H9 (cell line): ENCODE measurements at regions not wholly inside any gene's neighbourhood (a gene's known extent, or its start where the extent isn't known, plus 50 kb on each side); places are given as distances from the start of the nearest gene placed in this dataset.

Source experiments
- DNase-seq: peaks from one replicate; pipeline ENCODE4 v3.0.0-alpha.2; 2017
- H2AFZ ChIP-seq: one replicate; pipeline ENCODE4 v1.6.1; 2013; ENCODE audit warnings: mild to moderate bottlenecking, low read length, control low read depth, moderate library complexity
- H2AK5ac ChIP-seq: 2 replicates; pipeline ENCODE4 v1.6.1; 2013; ENCODE audit warnings: low read length, control low read depth, mixed read lengths; ENCODE audit not compliant: insufficient read length
- H2BK120ac ChIP-seq: one replicate; pipeline ENCODE4 v1.6.1; 2013; ENCODE audit warnings: low read depth, mild to moderate bottlenecking, low read length, control low read depth, inconsistent platforms; ENCODE audit not compliant: poor library complexity, severe bottlenecking
- H2BK12ac ChIP-seq: 2 replicates; pipeline ENCODE4 v1.6.1; 2013; ENCODE audit warnings: low read length, control low read depth, mixed read lengths, low read depth; ENCODE audit not compliant: insufficient read length
- H2BK15ac ChIP-seq: 2 replicates; pipeline ENCODE4 v1.6.1; 2013; ENCODE audit warnings: low read depth, low read length, control low read depth
- H2BK20ac ChIP-seq: one replicate; pipeline ENCODE4 v1.6.1; 2013; ENCODE audit warnings: low read depth, mild to moderate bottlenecking, low read length, control low read depth, inconsistent platforms; ENCODE audit not compliant: poor library complexity, severe bottlenecking
- H2BK5ac ChIP-seq: 2 replicates; pipeline ENCODE4 v1.6.1; 2013; ENCODE audit warnings: low read length, control low read depth, mixed read lengths; ENCODE audit not compliant: insufficient read length
- H3K14ac ChIP-seq: 2 replicates; pipeline ENCODE4 v1.6.1; 2013; ENCODE audit warnings: low read length, control low read depth; ENCODE audit not compliant: insufficient read depth
- H3K18ac ChIP-seq: 2 replicates; pipeline ENCODE4 v1.6.1; 2013; ENCODE audit warnings: low read depth, mild to moderate bottlenecking, mixed read lengths, low read length, control low read depth; ENCODE audit not compliant: insufficient read length
- H3K23ac ChIP-seq: 2 replicates; pipeline ENCODE4 v1.6.1; 2013; ENCODE audit warnings: low read length, control low read depth, mixed read lengths, low read depth; ENCODE audit not compliant: insufficient read length
- H3K23me2 ChIP-seq: 2 replicates; pipeline ENCODE4 v1.6.1; 2013; ENCODE audit warnings: low read depth, mild to moderate bottlenecking, mixed read lengths, low read length, control low read depth; ENCODE audit not compliant: insufficient read length, poor library complexity, severe bottlenecking
- H3K27ac ChIP-seq: 2 replicates; pipeline ENCODE4 v1.5.1; 2013; ENCODE audit warnings: low read length, control low read depth, mixed read lengths, low read depth; ENCODE audit not compliant: insufficient read length
- H3K27me3 ChIP-seq: 2 replicates; pipeline ENCODE4 v1.6.1; 2013; ENCODE audit warnings: low read length, control low read depth, inconsistent platforms; ENCODE audit not compliant: insufficient read depth
- H3K4ac ChIP-seq: 2 replicates; pipeline ENCODE4 v1.6.1; 2013; ENCODE audit warnings: low read depth, mild to moderate bottlenecking, control low read depth, inconsistent platforms, low read length, moderate library complexity
- H3K4me1 ChIP-seq: 2 replicates; pipeline ENCODE4 v1.6.1; 2013; ENCODE audit warnings: low read length, control low read depth, inconsistent platforms; ENCODE audit not compliant: insufficient read depth
- H3K4me2 ChIP-seq: 2 replicates; pipeline ENCODE4 v1.6.1; 2013; ENCODE audit warnings: low read length, control low read depth, mixed read lengths; ENCODE audit not compliant: insufficient read length, insufficient read depth
- H3K56ac ChIP-seq: 2 replicates; pipeline ENCODE4 v1.6.1; 2013; ENCODE audit warnings: low read depth, mild to moderate bottlenecking, mixed read lengths, low read length, control low read depth; ENCODE audit not compliant: insufficient read length
- H3K79me1 ChIP-seq: 2 replicates; pipeline ENCODE4 v1.6.1; 2013; ENCODE audit warnings: low read depth, mild to moderate bottlenecking, moderate library complexity, low read length, control low read depth, inconsistent platforms; ENCODE audit not compliant: insufficient read depth, poor library complexity, severe bottlenecking
- H3K79me2 ChIP-seq: 2 replicates; pipeline ENCODE4 v1.6.1; 2013; ENCODE audit warnings: low read length, control low read depth, inconsistent platforms; ENCODE audit not compliant: insufficient read depth
- H3K9ac ChIP-seq: 2 replicates; pipeline ENCODE4 v1.6.1; 2013; ENCODE audit warnings: low read length, control low read depth, mixed read lengths; ENCODE audit not compliant: insufficient read length; ENCODE audit errors: extremely low read depth
- H3K9me3 ChIP-seq: one replicate; pipeline ENCODE4 v1.6.1; 2013; ENCODE audit warnings: low read depth, low read length, inconsistent platforms; ENCODE audit not compliant: control insufficient read depth
- H3T11ph ChIP-seq: one replicate; pipeline ENCODE4 v1.6.1; 2013; ENCODE audit warnings: mild to moderate bottlenecking, low read length, control low read depth, inconsistent platforms
- H4K20me1 ChIP-seq: one replicate; pipeline ENCODE4 v1.6.1; 2013; ENCODE audit not compliant: control insufficient read depth, insufficient read length, insufficient read depth
- H4K5ac ChIP-seq: 2 replicates; pipeline ENCODE4 v1.6.1; 2013; ENCODE audit warnings: low read depth, mild to moderate bottlenecking, mixed read lengths, low read length, control low read depth; ENCODE audit not compliant: insufficient read length
- H4K8ac ChIP-seq: replicated peaks from 2 replicates; pipeline ENCODE4 v1.6.1; 2013; ENCODE audit warnings: low read length, control low read depth, mixed read lengths, low read depth; ENCODE audit not compliant: insufficient read length
- H4K91ac ChIP-seq: 2 replicates; pipeline ENCODE4 v1.6.1; 2013; ENCODE audit warnings: low read depth, mild to moderate bottlenecking, moderate library complexity, mixed read lengths, low read length, control low read depth; ENCODE audit not compliant: insufficient read length
- H3K27ac Mint-ChIP-seq, 3 experiments: 2 replicates in 2 of 3; 3 replicates in 1 of 3; pipeline ENCODE4 v1.8.0; 2020 to 2021; ENCODE audit warnings: mixed read lengths in 3 of 3, mild to moderate bottlenecking in 1 of 3, moderate library complexity in 1 of 3
- H3K27me3 Mint-ChIP-seq: 2 replicates; pipeline ENCODE4 v1.8.0; 2021; ENCODE audit warnings: low read depth, mild to moderate bottlenecking, moderate library complexity, mixed read lengths
- H3K36me3 Mint-ChIP-seq, 3 experiments: 2 replicates in 2 of 3; 3 replicates in 1 of 3; pipeline ENCODE4 v1.8.0; 2020 to 2021; ENCODE audit warnings: low read depth in 3 of 3, mixed read lengths in 3 of 3; ENCODE audit not compliant: insufficient read depth in 1 of 3
- H3K4me1 Mint-ChIP-seq, 2 experiments: 2 replicates each; pipeline ENCODE4 v1.8.0; 2020; ENCODE audit warnings: mixed read lengths in 2 of 2
- H3K4me3 Mint-ChIP-seq, 2 experiments: 2 replicates in 1 of 2; 3 replicates in 1 of 2; pipeline ENCODE4 v1.8.0; 2020 to 2021; ENCODE audit warnings: mild to moderate bottlenecking in 2 of 2, mixed read lengths in 2 of 2, moderate library complexity in 1 of 2
- H3K9me3 Mint-ChIP-seq, 2 experiments: 2 replicates in 1 of 2; 3 replicates in 1 of 2; pipeline ENCODE4 v1.8.0; 2020; ENCODE audit warnings: mild to moderate bottlenecking in 2 of 2, mixed read lengths in 2 of 2, moderate library complexity in 1 of 2
- WGBS: extraction: QIAGEN DNeasy Blood & Tissue Kit; methylation state at CpG from one replicate; pipeline ENCODE4 v1.1.7; 2013; ENCODE audit warnings: missing lambda C conversion rate, low lambda C conversion rate, mixed read lengths; ENCODE audit not compliant: insufficient read length; ENCODE audit errors: extremely low coverage; 5-methylcytosine and 5-hydroxymethylcytosine counted together
- TF ChIP-seq, protein P1 (sequence below): fragments of 200-600 bp; sonication (generic); conservative IDR thresholded peaks from 3 replicates; pipeline ENCODE4 v1.8.0; 2021; ENCODE audit warnings: antibody characterized with exemption, mild to moderate bottlenecking

DNA sequence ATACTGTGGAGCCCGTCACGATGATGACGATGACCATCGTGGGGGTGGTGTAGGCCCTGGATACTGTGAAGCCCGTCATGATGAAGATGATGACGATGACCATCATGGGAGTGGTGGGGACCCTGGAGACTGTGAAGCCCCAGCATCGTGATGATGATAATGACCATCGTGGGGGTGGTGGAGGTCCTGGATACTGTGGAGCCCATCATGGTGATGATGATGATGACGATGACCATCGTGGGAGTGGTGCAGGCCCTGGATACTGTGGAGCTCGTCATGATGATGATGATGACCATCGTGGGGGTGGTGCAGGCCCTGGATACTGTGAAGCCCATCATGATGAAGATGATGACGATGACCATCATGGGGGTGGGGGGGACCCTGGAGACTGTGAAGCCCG is 81.0 kb upstream of the SALL3 start:
- H3K79me1 ChIP-seq: no peaks in the 10 kb centered on the region
- H4K91ac ChIP-seq: no peak overlapping the region
- no peak overlapping the region for H3K4ac ChIP-seq
- H4K20me1 ChIP-seq: no peaks in the 10 kb centered on the region
- H3K36me3 Mint-ChIP-seq: peaks cover 3 to 11% (median 5%) of the 10 kb centered on the region in 3 experiments; a peak in 6 of 7 replicates
- H3K23ac ChIP-seq: no peak overlapping the region
- DNase-seq: no peak
- H3K4me1 Mint-ChIP-seq: peaks cover 20 to 22% of the 10 kb centered on the region in 2 experiments
- no peak overlapping the region for H4K8ac ChIP-seq
- no peak overlapping the region for H2BK120ac ChIP-seq
- H2BK15ac ChIP-seq: no peak overlapping the region
- no peak overlapping the region for H3K4me2 ChIP-seq
- H3K18ac ChIP-seq: no peak overlapping the region
- no peak overlapping the region for H2BK12ac ChIP-seq
- TF ChIP-seq, protein P1, sequence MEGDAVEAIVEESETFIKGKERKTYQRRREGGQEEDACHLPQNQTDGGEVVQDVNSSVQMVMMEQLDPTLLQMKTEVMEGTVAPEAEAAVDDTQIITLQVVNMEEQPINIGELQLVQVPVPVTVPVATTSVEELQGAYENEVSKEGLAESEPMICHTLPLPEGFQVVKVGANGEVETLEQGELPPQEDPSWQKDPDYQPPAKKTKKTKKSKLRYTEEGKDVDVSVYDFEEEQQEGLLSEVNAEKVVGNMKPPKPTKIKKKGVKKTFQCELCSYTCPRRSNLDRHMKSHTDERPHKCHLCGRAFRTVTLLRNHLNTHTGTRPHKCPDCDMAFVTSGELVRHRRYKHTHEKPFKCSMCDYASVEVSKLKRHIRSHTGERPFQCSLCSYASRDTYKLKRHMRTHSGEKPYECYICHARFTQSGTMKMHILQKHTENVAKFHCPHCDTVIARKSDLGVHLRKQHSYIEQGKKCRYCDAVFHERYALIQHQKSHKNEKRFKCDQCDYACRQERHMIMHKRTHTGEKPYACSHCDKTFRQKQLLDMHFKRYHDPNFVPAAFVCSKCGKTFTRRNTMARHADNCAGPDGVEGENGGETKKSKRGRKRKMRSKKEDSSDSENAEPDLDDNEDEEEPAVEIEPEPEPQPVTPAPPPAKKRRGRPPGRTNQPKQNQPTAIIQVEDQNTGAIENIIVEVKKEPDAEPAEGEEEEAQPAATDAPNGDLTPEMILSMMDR: no peak
- H3K56ac ChIP-seq: no peak overlapping the region
- H3K4me1 ChIP-seq: peaks cover 2% of the 10 kb centered on the region
- H2AFZ ChIP-seq: no peak overlapping the region
- no peak overlapping the region for H3K4me3 Mint-ChIP-seq
- no peaks in the 10 kb centered on the region; the same call in 1 of the 2 replicates for H3K27me3 ChIP-seq
- no CpG with 5 or more reads among the region's 14 CpGs for WGBS
- H4K5ac ChIP-seq: no peak overlapping the region
- peaks cover 12 to 22% of the 10 kb centered on the region in 2 experiments for H3K9me3 Mint-ChIP-seq
- no peaks in the 10 kb centered on the region for H3K23me2 ChIP-seq
- no peak overlapping the region for H3K9ac ChIP-seq
- no peak overlapping the region for H2BK5ac ChIP-seq
- peaks cover 13% of the 10 kb centered on the region for H3K27me3 Mint-ChIP-seq
- no peak overlapping the region for H2AK5ac ChIP-seq
- no peaks in the 10 kb centered on the region for H3K9me3 ChIP-seq
- no peak overlapping the region for H3K27ac Mint-ChIP-seq
- H3K79me2 ChIP-seq: no peaks in the 10 kb centered on the region
- H3K27ac ChIP-seq: no peak overlapping the region
- H2BK20ac ChIP-seq: no peak overlapping the region
- H3K14ac ChIP-seq: no peak overlapping the region
- no peak overlapping the region for H3T11ph ChIP-seq
